ENCODE measurements at regions not wholly inside any gene's neighbourhood (a gene's known extent, or its start where the extent isn't known, plus 50 kb on each side); places are given as distances from the start of the nearest gene placed in this dataset.

GRCh38 chr12:4089121-4089606 lies 184.4 kb upstream of the CCND2 start:
- peaks cover 6 to 13% (median 10%) of the 10 kb centered on the region in 3 donors for H3K4me1 Mint-ChIP-seq

DNA sequence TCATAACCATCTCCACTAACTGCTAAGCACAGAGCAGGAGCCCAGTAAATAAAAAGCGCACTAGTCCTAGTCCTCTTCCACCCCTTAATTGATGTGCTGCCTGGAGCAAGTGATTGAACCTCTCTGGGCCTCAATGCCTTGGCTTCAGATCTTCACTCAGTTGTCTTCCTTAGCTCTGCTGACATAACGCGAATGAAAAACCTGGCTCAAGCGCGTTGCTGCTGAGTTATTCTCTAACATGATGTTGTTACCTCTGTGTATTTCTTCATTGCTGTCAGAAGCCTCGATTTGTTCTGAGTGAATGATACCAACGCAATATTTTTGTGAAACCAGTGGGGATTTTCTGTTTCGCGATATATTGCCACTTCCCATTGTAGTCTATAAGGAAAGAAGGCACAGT lies 185.1 kb upstream of the CCND2 start:
- DNase-seq (no peak), ATAC-seq (ENCODE audit: low read depth in 2 of 2) (no peak)
- H3K36me3 Mint-ChIP-seq = no peaks in the 10 kb centered on the region

More at GRCh38 chr12:4089121-4089606, 184.4 kb upstream of the CCND2 start:
- Mint-ChIP-seq H3K9me3 (no peaks in the 10 kb centered on the region), H3K27ac (no peak overlapping the region), H3K4me3 (no peak overlapping the region), H3K27me3 (peaks cover 6 to 14% (median 10%) of the 10 kb centered on the region in 3 donors), H3K36me3 (no peaks in the 10 kb centered on the region)
- ATAC-seq (ENCODE audit: low read depth in 2 of 2) = no peak
- DNase-seq = no peak

DNA sequence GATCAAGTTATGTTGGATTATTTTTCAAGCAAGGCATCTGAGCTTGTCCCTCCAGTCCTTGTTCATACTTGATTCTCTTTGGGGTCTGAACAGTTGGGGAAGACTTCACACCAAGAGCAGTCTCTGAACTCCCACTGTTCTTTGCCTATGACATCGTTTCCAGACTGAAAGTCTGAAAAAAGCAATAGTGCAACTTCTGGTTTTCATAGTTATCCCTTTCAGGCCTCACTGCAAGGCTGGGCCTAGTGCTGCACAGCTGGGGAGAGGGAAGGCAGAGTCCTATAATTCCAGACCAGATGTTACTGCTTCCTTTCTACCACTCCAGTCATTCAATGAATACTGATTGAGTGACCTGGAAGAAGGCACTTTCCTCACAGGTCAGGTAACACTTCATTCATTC lies 187.1 kb upstream of the CCND2 start:
- H3K9me3 Mint-ChIP-seq = no peaks in the 10 kb centered on the region
- peaks cover 0 to 4% of the 10 kb centered on the region in 2 donors for H3K36me3 Mint-ChIP-seq
- peaks cover 6 to 9% (median 7%) of the 10 kb centered on the region in 3 donors for H3K4me1 Mint-ChIP-seq
- H3K4me3 Mint-ChIP-seq = no peak overlapping the region
- H3K27me3 Mint-ChIP-seq = peaks cover 10 to 20% (median 17%) of the 10 kb centered on the region in 3 donors
- DNase-seq (no peak), ATAC-seq (ENCODE audit: low read depth in 2 of 2) (no peak)
- no peak overlapping the region for H3K27ac Mint-ChIP-seq

More for the DNA sequence above, 185.1 kb upstream of the CCND2 start:
- Mint-ChIP-seq H3K27me3 (peaks cover 6 to 14% (median 8%) of the 10 kb centered on the region in 3 donors), H3K4me1 (peaks cover 6 to 13% (median 10%) of the 10 kb centered on the region in 3 donors), H3K4me3 (no peak overlapping the region), H3K9me3 (no peaks in the 10 kb centered on the region), H3K27ac (peak overlapping the region in 1 of 6 donors; percentile 39)

- H3K27me3 Mint-ChIP-seq = peaks cover 4 to 20% (median 17%) of the 10 kb centered on the region in 3 donors
- ATAC-seq (ENCODE audit: low read depth in 2 of 2) = no peak
- peaks cover 0 to 4% of the 10 kb centered on the region in 2 donors for H3K36me3 Mint-ChIP-seq
- DNase-seq = no peak
- peaks cover 0 to 2% (median 0%) of the 10 kb centered on the region in 7 donors for H3K9me3 Mint-ChIP-seq
- no peaks in the 10 kb centered on the region for H3K4me1 Mint-ChIP-seq
- peak overlapping the region in 1 of 8 donors; percentile 37 for H3K4me3 Mint-ChIP-seq
- no peak overlapping the region for H3K27ac Mint-ChIP-seq
Measured at GRCh38 chr12:4084573-4084972, 189.0 kb upstream of the CCND2 start.

GRCh38 chr12:4082809-4083403 lies 190.7 kb upstream of the CCND2 start:
- Mint-ChIP-seq H3K27ac (no peak overlapping the region), H3K27me3 (peaks cover 4 to 20% (median 17%) of the 10 kb centered on the region in 3 donors), H3K9me3 (peaks cover 0 to 13% (median 6%) of the 10 kb centered on the region in 7 donors), H3K4me3 (no peak overlapping the region), H3K36me3 (peaks cover 0 to 4% of the 10 kb centered on the region in 2 donors), H3K4me1 (no peaks in the 10 kb centered on the region)
- ATAC-seq (ENCODE audit: low read depth in 2 of 2) (no peak), DNase-seq (no peak)

GRCh38 chr12:4080213-4080612 lies 193.3 kb upstream of the CCND2 start:
- H3K4me1 Mint-ChIP-seq = peaks cover 0 to 1% (median 0%) of the 10 kb centered on the region in 3 donors
- ATAC-seq (ENCODE audit: low read depth in 2 of 2) (no peak), DNase-seq (no peak)
- peaks cover 12 to 34% (median 17%) of the 10 kb centered on the region in 3 donors for H3K27me3 Mint-ChIP-seq
- no peak overlapping the region for H3K27ac Mint-ChIP-seq
- peaks cover 0 to 4% of the 10 kb centered on the region in 2 donors for H3K36me3 Mint-ChIP-seq
- no peak overlapping the region for H3K4me3 Mint-ChIP-seq
- peaks cover 0 to 17% (median 6%) of the 10 kb centered on the region in 7 donors for H3K9me3 Mint-ChIP-seq

DNA sequence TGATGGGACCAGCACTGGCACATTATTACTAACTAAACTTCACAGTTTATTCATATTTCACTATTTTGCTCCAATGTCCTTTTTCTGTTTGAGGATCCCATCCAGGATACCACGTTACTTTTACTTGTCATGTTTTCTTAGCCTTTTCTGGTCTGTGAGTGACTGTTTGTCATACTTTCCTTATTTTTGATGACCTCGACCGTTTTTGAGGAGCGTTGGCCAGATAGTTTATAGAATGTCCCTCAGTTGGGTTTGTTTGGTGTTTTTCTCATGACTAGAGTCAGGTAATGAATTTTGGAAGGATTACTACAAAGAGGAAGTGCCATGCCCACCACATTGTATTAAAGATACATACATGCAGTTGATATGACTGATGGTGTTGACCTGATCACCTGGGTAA lies 199.4 kb upstream of the CCND2 start:
- Mint-ChIP-seq H3K4me3 (no peak overlapping the region), H3K4me1 (peaks cover 0 to 1% (median 0%) of the 10 kb centered on the region in 3 donors), H3K36me3 (no peaks in the 10 kb centered on the region), H3K9me3 (peaks cover 0 to 13% (median 5%) of the 10 kb centered on the region in 7 donors), H3K27ac (peak overlapping the region in 1 of 6 donors; percentile 25), H3K27me3 (peaks cover 12 to 25% (median 12%) of the 10 kb centered on the region in 3 donors)
- ATAC-seq (ENCODE audit: low read depth in 2 of 2) (no peak), DNase-seq (no peak)

- peaks cover 4 to 12% (median 11%) of the 10 kb centered on the region in 3 donors for H3K27me3 Mint-ChIP-seq
- ATAC-seq (ENCODE audit: low read depth in 2 of 2) (no peak), DNase-seq (no peak)
- no peak overlapping the region for H3K4me3 Mint-ChIP-seq
- H3K36me3 Mint-ChIP-seq = no peaks in the 10 kb centered on the region
- no peaks in the 10 kb centered on the region for H3K4me1 Mint-ChIP-seq
- peaks cover 0 to 4% (median 0%) of the 10 kb centered on the region in 7 donors for H3K9me3 Mint-ChIP-seq
- H3K27ac Mint-ChIP-seq = no peak overlapping the region
Measured at GRCh38 chr12:4069670-4070010, 196.4 kb upstream of the PARP11 start.

DNA sequence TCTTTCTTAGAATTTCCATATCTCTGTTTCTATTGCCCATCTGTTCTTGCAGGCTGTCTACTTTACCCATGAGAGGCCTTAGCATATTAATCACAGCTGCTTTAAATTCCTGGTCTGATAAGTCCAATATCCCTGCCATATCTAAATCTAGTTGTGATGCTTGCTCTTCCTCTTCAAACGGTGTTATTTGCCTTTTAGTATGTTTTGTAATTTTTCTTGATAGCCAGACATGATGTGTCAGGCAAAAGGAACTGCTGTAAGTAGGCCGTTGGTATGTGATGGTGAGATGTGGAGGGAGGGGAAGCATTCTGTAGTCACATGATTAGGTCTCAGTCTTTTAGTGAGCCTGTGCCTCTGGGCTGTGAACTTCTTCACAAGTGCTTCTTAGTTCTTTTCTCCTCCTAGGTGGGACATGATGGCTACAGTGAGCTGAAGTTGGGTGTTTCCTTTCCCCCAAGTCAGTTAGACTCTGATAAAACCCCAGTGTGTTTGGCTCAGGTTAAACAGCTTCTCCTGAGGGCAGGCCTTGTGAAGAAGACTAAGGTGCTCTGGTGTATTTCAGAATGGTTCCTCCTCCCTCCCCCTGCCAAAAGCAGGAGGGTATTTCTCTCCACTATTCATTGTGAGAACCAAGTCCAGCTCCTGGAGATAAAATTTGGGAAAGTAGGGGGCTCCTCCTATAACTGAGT lies 195.9 kb upstream of the PARP11 start:
- H3K9me3 Mint-ChIP-seq = peaks cover 0 to 4% (median 0%) of the 10 kb centered on the region in 7 donors
- peak overlapping the region in 1 of 6 donors; percentile 46 for H3K27ac Mint-ChIP-seq
- DNase-seq (no peak), ATAC-seq (ENCODE audit: low read depth in 2 of 2) (no peak)
- no peaks in the 10 kb centered on the region for H3K4me1 Mint-ChIP-seq
- H3K27me3 Mint-ChIP-seq = peaks cover 4 to 12% (median 7%) of the 10 kb centered on the region in 3 donors
- no peak overlapping the region for H3K4me3 Mint-ChIP-seq
- H3K36me3 Mint-ChIP-seq = no peaks in the 10 kb centered on the region

DNA sequence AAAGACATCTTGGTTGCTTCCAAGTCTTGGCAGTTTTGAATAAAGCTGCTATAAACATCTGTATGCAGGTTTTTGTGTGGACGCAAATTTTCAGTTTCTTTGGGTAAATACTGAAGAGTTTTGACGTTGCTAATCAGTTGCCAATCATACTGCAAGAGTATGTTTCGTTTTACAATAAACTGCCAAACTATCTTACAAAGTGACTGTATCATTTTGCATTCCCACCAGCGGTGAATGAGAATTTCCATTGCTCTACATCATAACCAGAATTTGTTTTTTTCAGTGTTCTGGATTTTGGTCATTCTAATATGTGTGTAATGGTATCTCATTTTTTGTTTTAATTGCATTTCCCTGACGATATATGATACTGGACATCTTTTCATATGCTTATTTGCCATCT lies 190.8 kb upstream of the PARP11 start:
- no peak overlapping the region for H3K4me3 Mint-ChIP-seq
- no peak for DNase-seq
- no peaks in the 10 kb centered on the region for H3K36me3 Mint-ChIP-seq
- no peaks in the 10 kb centered on the region for H3K4me1 Mint-ChIP-seq
- H3K27ac Mint-ChIP-seq = no peak overlapping the region
- no peak for ATAC-seq (ENCODE audit: low read depth in 2 of 2)
- H3K27me3 Mint-ChIP-seq = peaks cover 0 to 10% (median 8%) of the 10 kb centered on the region in 3 donors
- no peaks in the 10 kb centered on the region for H3K9me3 Mint-ChIP-seq

- no peak for ATAC-seq (ENCODE audit: low read depth in 2 of 2)
- no peak for DNase-seq
- no peak overlapping the region for H3K4me3 Mint-ChIP-seq
- H3K4me1 Mint-ChIP-seq = no peaks in the 10 kb centered on the region
- no peaks in the 10 kb centered on the region for H3K36me3 Mint-ChIP-seq
- H3K27ac Mint-ChIP-seq = no peak overlapping the region
- H3K27me3 Mint-ChIP-seq = peaks cover 0 to 36% (median 23%) of the 10 kb centered on the region in 3 donors
- no peaks in the 10 kb centered on the region for H3K9me3 Mint-ChIP-seq
Measured at GRCh38 chr12:4059898-4060568, 186.8 kb upstream of the PARP11 start.

GRCh38 chr12:4056910-4057845 lies 184.0 kb upstream of the PARP11 start:
- DNase-seq (no peak), ATAC-seq (ENCODE audit: low read depth in 2 of 2) (no peak)
- Mint-ChIP-seq H3K27me3 (peaks cover 4 to 39% (median 23%) of the 10 kb centered on the region in 3 donors), H3K27ac (no peak overlapping the region), H3K4me3 (no peak overlapping the region), H3K9me3 (no peaks in the 10 kb centered on the region), H3K4me1 (no peaks in the 10 kb centered on the region), H3K36me3 (no peaks in the 10 kb centered on the region)

- H3K27ac Mint-ChIP-seq = no peak overlapping the region
- H3K9me3 Mint-ChIP-seq = no peaks in the 10 kb centered on the region
- H3K27me3 Mint-ChIP-seq = peaks cover 4 to 46% (median 22%) of the 10 kb centered on the region in 3 donors
- no peaks in the 10 kb centered on the region for H3K4me1 Mint-ChIP-seq
- DNase-seq = no peak
- no peaks in the 10 kb centered on the region for H3K36me3 Mint-ChIP-seq
- no peak overlapping the region for H3K4me3 Mint-ChIP-seq
- no peak for ATAC-seq (ENCODE audit: low read depth in 2 of 2)
Measured at GRCh38 chr12:4054630-4055029, 181.4 kb upstream of the PARP11 start.
